ENCODE measurements at regions not wholly inside any gene's neighbourhood (a gene's known extent, or its start where the extent isn't known, plus 50 kb on each side); places are given as distances from the start of the nearest gene placed in this dataset.

- peaks cover 0 to 12% of the 10 kb centered on the region in 2 donors for H3K4me1 ChIP-seq (ENCODE audit: control insufficient read depth in 2 of 2, insufficient read depth in 2 of 2, low read length in 2 of 2)
- TF ChIP-seq CTCF (IDR thresholded peaks at IDR 0.05) (no peak), EZH2 (IDR thresholded peaks at IDR 0.05; ENCODE audit: borderline replicate concordance, insufficient read depth, low read depth, low read length, poor library complexity, severe bottlenecking) (no peak)
- no peaks in the 10 kb centered on the region for H3K9me3 Mint-ChIP-seq (ENCODE audit: insufficient read depth)
- ChIA-PET CTCF (no interaction called here), POLR2A (no interaction called here)
- no peaks in the 10 kb centered on the region for H3K27me3 ChIP-seq (replicated peaks in 1 of 4; ENCODE audit: control extremely low read depth in 1 of 4, control insufficient read depth in 3 of 4, insufficient read depth in 4 of 4, low read length in 3 of 4)
- peaks cover 11% of the 10 kb centered on the region for H3K27me3 Mint-ChIP-seq
- no peak for ATAC-seq (ENCODE audit: low read depth)
- no peaks in the 10 kb centered on the region for H3K36me3 ChIP-seq (replicated peaks in 1 of 2; ENCODE audit: control extremely low read depth in 1 of 2, control insufficient read depth in 1 of 2, extremely low read depth in 1 of 2, insufficient read depth in 2 of 2, low read length in 1 of 2)
- no peaks in the 10 kb centered on the region for H3K9me3 ChIP-seq (ENCODE audit: control extremely low read depth in 1 of 3, control insufficient read depth in 2 of 3, insufficient read depth in 1 of 3, low read length in 2 of 3)
- intact Hi-C loops (cut with micrococcal nuclease): no loop called here
- H3K4me3 ChIP-seq (ENCODE audit: control extremely low read depth in 1 of 5, extremely low read depth in 1 of 5, insufficient read depth in 1 of 5, low read depth in 2 of 5, low read length in 4 of 5): no peak overlapping the region
- H4K20me1 ChIP-seq (ENCODE audit: control insufficient read depth, insufficient read depth, low read length, poor library complexity, severe bottlenecking): no peaks in the 10 kb centered on the region
- H3K27ac ChIP-seq (ENCODE audit: low read length in 2 of 2): no peak overlapping the region
- no peaks in the 10 kb centered on the region for H3K79me2 ChIP-seq (ENCODE audit: control insufficient read depth, insufficient read depth, low read length)
- no peak for DNase-seq
- H3K9ac ChIP-seq (ENCODE audit: low read length): no peak overlapping the region
- H3K27ac Mint-ChIP-seq: no peak overlapping the region
- H3K4me2 ChIP-seq (replicated peaks; ENCODE audit: low read depth, low read length, poor library complexity, severe bottlenecking): no peak overlapping the region
- peaks cover 17% of the 10 kb centered on the region for H3K4me1 Mint-ChIP-seq
- H3K4me3 Mint-ChIP-seq: no peak overlapping the region
- WGBS (ENCODE audit: insufficient coverage): 100% methylated on average over 1 of the region's 3 CpGs
- no peak overlapping the region for H2AFZ ChIP-seq (ENCODE audit: insufficient read depth, low read depth, low read length, poor library complexity, severe bottlenecking)
Measured at GRCh38 chr1:116257836-116258235, 115.2 kb upstream of the ATP1A1 start.

DNA sequence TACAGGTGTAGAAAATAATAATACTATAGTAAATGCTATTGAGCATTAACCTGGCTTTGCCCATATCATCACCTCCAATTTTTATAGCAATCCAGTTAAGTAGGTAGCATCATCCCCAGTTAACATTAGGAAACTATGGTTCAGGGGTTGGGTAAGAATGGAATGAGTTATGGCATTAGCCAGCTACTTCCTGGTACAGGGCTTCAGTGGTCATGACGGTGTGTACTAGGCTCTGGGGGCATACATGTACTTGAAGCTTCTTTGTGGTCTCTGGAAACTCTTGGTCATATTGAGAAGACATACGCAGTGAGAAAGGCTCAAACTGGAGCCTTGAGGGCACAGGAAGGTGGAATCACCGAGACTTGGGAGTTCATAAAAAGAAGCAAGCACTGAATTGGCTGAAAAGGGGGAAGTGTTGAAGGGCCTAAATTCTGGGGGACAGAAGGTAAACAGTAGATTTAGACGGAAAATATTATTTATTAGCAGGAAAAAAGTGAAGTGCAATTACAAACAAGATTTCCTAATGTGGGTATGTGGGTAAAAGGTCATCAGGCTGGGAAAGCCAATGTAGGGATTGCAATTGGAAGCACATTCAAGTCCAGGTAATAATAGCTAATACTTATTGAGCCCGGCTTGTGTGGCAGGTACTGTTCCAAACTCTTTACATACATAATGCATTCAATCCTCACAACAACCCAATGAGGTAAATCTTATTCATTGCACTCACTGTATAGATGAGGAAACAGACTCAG, 114.2 kb upstream of the ATP1A1 start:
- Histone ChIP-seq H3K36me3 (replicated peaks in 1 of 2; ENCODE audit: control extremely low read depth in 1 of 2, control insufficient read depth in 1 of 2, extremely low read depth in 1 of 2, insufficient read depth in 2 of 2, low read length in 1 of 2) (no peaks in the 10 kb centered on the region), H2AFZ (ENCODE audit: insufficient read depth, low read depth, low read length, poor library complexity, severe bottlenecking) (no peak overlapping the region), H3K79me2 (ENCODE audit: control insufficient read depth, insufficient read depth, low read length) (no peaks in the 10 kb centered on the region), H3K4me3 (ENCODE audit: control extremely low read depth in 1 of 5, extremely low read depth in 1 of 5, insufficient read depth in 1 of 5, low read depth in 2 of 5, low read length in 4 of 5) (no peak overlapping the region), H4K20me1 (ENCODE audit: control insufficient read depth, insufficient read depth, low read length, poor library complexity, severe bottlenecking) (no peaks in the 10 kb centered on the region), H3K9ac (ENCODE audit: low read length) (no peak overlapping the region), H3K9me3 (ENCODE audit: control extremely low read depth in 1 of 3, control insufficient read depth in 2 of 3, insufficient read depth in 1 of 3, low read length in 2 of 3) (no peaks in the 10 kb centered on the region), H3K4me1 (ENCODE audit: control insufficient read depth in 2 of 2, insufficient read depth in 2 of 2, low read length in 2 of 2) (peaks cover 0 to 14% of the 10 kb centered on the region in 2 donors), H3K27ac (ENCODE audit: low read length in 2 of 2) (no peak overlapping the region), H3K4me2 (replicated peaks; ENCODE audit: low read depth, low read length, poor library complexity, severe bottlenecking) (no peak overlapping the region), H3K27me3 (replicated peaks in 1 of 4; ENCODE audit: control extremely low read depth in 1 of 4, control insufficient read depth in 3 of 4, insufficient read depth in 4 of 4, low read length in 3 of 4) (no peaks in the 10 kb centered on the region)
- H3K9me3 Mint-ChIP-seq (ENCODE audit: insufficient read depth): no peaks in the 10 kb centered on the region
- intact Hi-C loops (cut with micrococcal nuclease): no loop called here
- CTCF ChIA-PET: no interaction called here
- 59% methylated on average over 3 of the region's 5 CpGs for WGBS (ENCODE audit: insufficient coverage)
- ATAC-seq (ENCODE audit: low read depth) (no peak), DNase-seq (no peak)
- H3K4me1 Mint-ChIP-seq: peaks cover 20% of the 10 kb centered on the region
- H3K27ac Mint-ChIP-seq: no peak overlapping the region
- POLR2A ChIA-PET: no interaction called here
- H3K4me3 Mint-ChIP-seq: no peak overlapping the region
- no peak for TF ChIP-seq CTCF (IDR thresholded peaks at IDR 0.05)
- TF ChIP-seq EZH2 (IDR thresholded peaks at IDR 0.05; ENCODE audit: borderline replicate concordance, insufficient read depth, low read depth, low read length, poor library complexity, severe bottlenecking): no peak
- H3K27me3 Mint-ChIP-seq: peaks cover 11% of the 10 kb centered on the region
